ENCODE measurements at regions not wholly inside any gene's neighbourhood (a gene's known extent, or its start where the extent isn't known, plus 50 kb on each side); places are given as distances from the start of the nearest gene placed in this dataset.

DNA sequence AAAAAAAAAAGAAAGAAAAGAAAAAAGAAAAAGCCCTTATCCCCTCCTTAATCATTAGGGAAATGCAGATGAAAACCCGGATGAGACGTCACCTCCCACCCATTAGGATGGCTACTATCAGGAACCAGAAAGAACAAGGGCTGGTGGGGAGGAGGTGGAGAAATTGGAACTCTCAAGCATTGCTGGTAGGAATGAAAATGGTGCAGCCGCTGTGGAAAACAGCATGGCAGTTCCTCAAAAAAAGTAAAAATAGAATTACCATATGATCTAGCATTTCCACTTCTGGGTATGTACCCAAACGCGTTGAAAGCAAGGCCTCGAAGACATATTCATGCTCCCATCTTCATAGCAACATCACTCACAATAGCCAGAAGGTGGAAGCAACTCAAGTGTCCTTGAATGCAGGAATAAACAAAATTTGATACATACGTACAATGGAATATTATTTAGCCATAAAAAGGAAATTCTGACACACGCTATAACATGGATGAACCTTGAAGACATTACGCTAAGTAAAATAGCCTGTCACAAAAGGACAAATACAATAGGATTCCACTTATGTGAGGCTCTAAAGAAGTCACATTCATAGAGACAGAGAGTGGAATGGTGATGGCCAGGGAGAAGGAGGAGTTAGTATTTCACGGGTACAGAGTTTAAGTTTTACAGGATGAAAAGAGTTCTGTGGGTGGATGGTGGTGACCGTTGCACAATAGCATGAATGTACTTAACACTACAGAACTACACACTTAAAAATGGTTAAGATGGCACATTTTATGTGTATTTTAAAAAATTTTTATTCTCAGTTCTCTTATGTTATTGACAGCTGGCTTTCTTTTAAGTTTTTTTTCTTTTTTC is 166.8 kb upstream of the IER5L start:
- TF ChIP-seq, protein P1, sequence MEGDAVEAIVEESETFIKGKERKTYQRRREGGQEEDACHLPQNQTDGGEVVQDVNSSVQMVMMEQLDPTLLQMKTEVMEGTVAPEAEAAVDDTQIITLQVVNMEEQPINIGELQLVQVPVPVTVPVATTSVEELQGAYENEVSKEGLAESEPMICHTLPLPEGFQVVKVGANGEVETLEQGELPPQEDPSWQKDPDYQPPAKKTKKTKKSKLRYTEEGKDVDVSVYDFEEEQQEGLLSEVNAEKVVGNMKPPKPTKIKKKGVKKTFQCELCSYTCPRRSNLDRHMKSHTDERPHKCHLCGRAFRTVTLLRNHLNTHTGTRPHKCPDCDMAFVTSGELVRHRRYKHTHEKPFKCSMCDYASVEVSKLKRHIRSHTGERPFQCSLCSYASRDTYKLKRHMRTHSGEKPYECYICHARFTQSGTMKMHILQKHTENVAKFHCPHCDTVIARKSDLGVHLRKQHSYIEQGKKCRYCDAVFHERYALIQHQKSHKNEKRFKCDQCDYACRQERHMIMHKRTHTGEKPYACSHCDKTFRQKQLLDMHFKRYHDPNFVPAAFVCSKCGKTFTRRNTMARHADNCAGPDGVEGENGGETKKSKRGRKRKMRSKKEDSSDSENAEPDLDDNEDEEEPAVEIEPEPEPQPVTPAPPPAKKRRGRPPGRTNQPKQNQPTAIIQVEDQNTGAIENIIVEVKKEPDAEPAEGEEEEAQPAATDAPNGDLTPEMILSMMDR (IDR thresholded peaks at IDR 0.05; ENCODE audit: unreplicated experiment), result no peak
- BruUV-seq (replicated peaks), result no TSS peak
- CTCF ChIA-PET, result interaction anchor here (1.4 kb wide), 1 partner anchor 213 kb away, joined by 3 read pairs; no protein-coding TSS in a partner anchor
- no peak for DNase-seq (ENCODE audit: unreplicated experiment)
- no peaks in the 10 kb centered on the region for H3K27me3 Mint-ChIP-seq (ENCODE audit: insufficient read depth, unreplicated experiment)
- H3K4me3 Mint-ChIP-seq (ENCODE audit: unreplicated experiment), result no peak overlapping the region
- POLR2A ChIA-PET, result interaction anchor here (0.8 to 3.7 kb wide), 2 partner anchors 11 to 436 kb away, joined by 3 to 38 read pairs; no protein-coding TSS in a partner anchor
- H3K36me3 Mint-ChIP-seq (ENCODE audit: insufficient read depth, unreplicated experiment), result peaks cover 19% of the 10 kb centered on the region
- H3K27ac Mint-ChIP-seq (ENCODE audit: low read depth, unreplicated experiment), result no peak overlapping the region
- H3K9me3 Mint-ChIP-seq (ENCODE audit: unreplicated experiment), result no peaks in the 10 kb centered on the region
- intact Hi-C loops (cut with micrococcal nuclease), result no loop called here
- H3K4me1 Mint-ChIP-seq (ENCODE audit: insufficient read depth, unreplicated experiment), result no peaks in the 10 kb centered on the region

DNA sequence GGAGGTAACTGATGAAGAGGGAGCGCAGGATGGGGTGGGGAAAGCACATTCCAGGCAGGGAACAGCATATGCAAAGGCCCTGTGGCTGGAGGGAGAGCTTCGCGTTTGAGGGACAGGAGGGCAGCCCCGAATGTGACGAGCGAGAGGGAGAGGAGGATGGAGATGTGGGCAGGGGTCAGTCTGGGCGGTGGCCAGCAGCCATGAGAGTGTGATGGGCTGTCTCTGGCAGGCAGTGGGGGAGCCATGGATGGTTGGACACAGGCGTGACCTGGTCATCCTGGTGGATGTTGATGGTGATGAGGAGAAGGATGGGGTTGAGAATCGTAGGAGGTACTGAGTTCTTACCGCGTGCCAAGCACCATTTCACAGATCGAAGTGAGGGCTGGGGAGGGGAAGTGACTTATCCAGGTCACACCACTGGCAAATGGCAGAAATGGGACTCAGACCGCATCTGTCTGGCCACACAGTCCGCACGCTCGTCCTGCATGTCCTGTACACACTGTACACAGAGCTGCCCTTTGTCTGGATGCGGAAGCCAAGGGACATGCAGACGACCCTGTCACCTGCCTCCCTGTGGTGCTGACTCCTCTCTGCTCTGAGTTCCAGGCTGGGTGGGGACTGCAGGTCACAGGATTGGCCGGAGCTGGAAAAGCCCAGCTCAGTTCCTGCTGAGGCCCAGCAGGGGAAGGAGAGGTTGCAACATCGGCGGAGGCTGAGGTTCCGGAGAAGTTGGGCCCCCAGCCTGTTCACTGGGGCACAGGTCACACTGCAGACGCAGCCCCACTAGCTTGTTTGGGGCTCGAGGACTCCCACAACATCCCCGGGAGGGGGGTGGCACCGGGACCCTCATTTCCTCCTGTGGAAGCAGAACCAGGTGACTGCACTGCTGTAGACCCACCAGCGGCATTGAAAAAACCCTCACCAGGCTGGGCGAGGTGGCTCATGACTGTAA is 165.6 kb upstream of the IER5L start:
- ChIA-PET CTCF (interaction anchor here (1.4 kb wide), 1 partner anchor 9 kb away, joined by 3 read pairs; no protein-coding TSS in a partner anchor), POLR2A (interaction anchor here (1.0 to 1.4 kb wide), 2 partner anchors 9 to 205 kb away, joined by 3 to 6 read pairs; no protein-coding TSS in a partner anchor)
- Mint-ChIP-seq H3K27me3 (ENCODE audit: insufficient read depth, unreplicated experiment) (no peaks in the 10 kb centered on the region), H3K4me3 (ENCODE audit: unreplicated experiment) (no peak overlapping the region), H3K36me3 (ENCODE audit: insufficient read depth, unreplicated experiment) (peaks cover 19% of the 10 kb centered on the region), H3K27ac (ENCODE audit: low read depth, unreplicated experiment) (no peak overlapping the region), H3K4me1 (ENCODE audit: insufficient read depth, unreplicated experiment) (no peaks in the 10 kb centered on the region), H3K9me3 (ENCODE audit: unreplicated experiment) (no peaks in the 10 kb centered on the region)
- BruUV-seq (replicated peaks), result no TSS peak
- intact Hi-C loops (cut with micrococcal nuclease), result no loop called here
- DNase-seq (ENCODE audit: unreplicated experiment), result no peak
- TF ChIP-seq, protein P1 (IDR thresholded peaks at IDR 0.05; ENCODE audit: unreplicated experiment), result no peak

DNA sequence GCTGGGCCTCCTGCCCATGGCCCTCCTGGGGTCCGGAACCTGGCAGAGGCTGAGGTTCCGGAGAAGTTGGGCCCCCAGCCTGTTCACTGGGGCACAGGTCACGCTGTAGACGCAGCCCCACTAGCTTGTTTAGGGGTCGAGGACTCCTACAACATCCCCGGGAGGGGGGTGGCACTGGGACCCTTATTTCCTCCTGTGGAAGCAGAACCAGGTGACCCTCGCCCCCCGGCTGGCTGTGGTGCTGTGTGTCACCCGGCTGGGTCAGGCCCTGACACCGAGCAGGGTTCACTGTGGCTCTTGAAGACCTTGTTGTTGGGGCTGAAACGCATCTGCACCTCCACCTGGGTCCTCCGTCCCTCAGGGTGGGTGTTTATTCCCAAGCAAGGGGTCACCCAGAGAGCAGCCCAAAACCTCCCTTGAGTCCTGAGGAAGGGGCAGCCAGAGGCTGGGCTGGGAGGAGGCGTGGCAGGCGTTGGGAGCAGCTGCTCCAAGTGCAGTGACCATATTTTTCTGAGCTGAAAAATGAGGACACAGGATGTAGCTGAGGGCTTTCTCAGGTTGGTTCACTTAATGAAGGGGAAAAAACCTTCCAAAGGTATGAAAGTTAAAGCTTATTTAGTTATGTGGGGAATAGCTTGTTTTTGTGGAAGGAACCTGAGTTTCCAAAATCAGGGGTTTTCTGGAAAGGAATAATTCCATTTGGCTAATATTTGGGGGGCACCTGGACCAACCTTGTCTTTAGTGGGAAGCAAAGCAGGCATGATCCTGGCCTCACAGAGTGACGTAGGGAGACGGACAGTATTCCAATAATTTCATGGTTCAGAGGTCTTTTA is 164.7 kb upstream of the IER5L start:
- peaks cover 19% of the 10 kb centered on the region for H3K36me3 Mint-ChIP-seq (ENCODE audit: insufficient read depth, unreplicated experiment)
- POLR2A ChIA-PET, result interaction anchor here (1.0 to 1.4 kb wide), 2 partner anchors 8 to 204 kb away, joined by 3 to 6 read pairs; no protein-coding TSS in a partner anchor
- H3K4me3 Mint-ChIP-seq (ENCODE audit: unreplicated experiment), result no peak overlapping the region
- H3K9me3 Mint-ChIP-seq (ENCODE audit: unreplicated experiment), result no peaks in the 10 kb centered on the region
- no peaks in the 10 kb centered on the region for H3K27me3 Mint-ChIP-seq (ENCODE audit: insufficient read depth, unreplicated experiment)
- peaks cover 2% of the 10 kb centered on the region for H3K4me1 Mint-ChIP-seq (ENCODE audit: insufficient read depth, unreplicated experiment)
- intact Hi-C loops (cut with micrococcal nuclease), result no loop called here
- TF ChIP-seq, protein P1 (IDR thresholded peaks at IDR 0.05; ENCODE audit: unreplicated experiment), result no peak
- CTCF ChIA-PET, result interaction anchor here (1.4 kb wide), 1 partner anchor 8 kb away, joined by 3 read pairs; no protein-coding TSS in a partner anchor
- no peak for DNase-seq (ENCODE audit: unreplicated experiment)
- BruUV-seq (replicated peaks), result no TSS peak
- H3K27ac Mint-ChIP-seq (ENCODE audit: low read depth, unreplicated experiment), result no peak overlapping the region

All from MCF 10A (cell line).